DOHH2 (cell line): ENCODE measurements at regions not wholly inside any gene's neighbourhood (a gene's known extent, or its start where the extent isn't known, plus 50 kb on each side); places are given as distances from the start of the nearest gene placed in this dataset.

Experiments used
- H3F3A ChIP-seq: fragments of 200-600 bp; sonication (generic), shearing (Covaris generic); 2 replicates; pipeline ENCODE4 v1.6.0; 2016; ENCODE audit warnings: antibody characterized with exemption, mild to moderate bottlenecking; ENCODE audit not compliant: control insufficient read depth, insufficient read depth
- H3K27ac ChIP-seq: fragments of 200-600 bp; sonication (generic); 2 replicates; pipeline ENCODE4 v1.5.1; 2014; ENCODE audit warnings: low read depth, mild to moderate bottlenecking, low read length, moderate library complexity
- H3K27me3 ChIP-seq: fragments of 200-600 bp; sonication (generic); 2 replicates; pipeline ENCODE4 v1.6.1; 2014; ENCODE audit warnings: mild to moderate bottlenecking, low read length, mixed read lengths; ENCODE audit not compliant: control insufficient read depth
- H3K36me3 ChIP-seq: fragments of 200-600 bp; sonication (generic); 2 replicates; pipeline ENCODE4 v1.6.1; 2014; ENCODE audit warnings: mild to moderate bottlenecking, low read length, moderate library complexity, mixed read lengths; ENCODE audit not compliant: control insufficient read depth
- H3K4me1 ChIP-seq: fragments of 200-600 bp; sonication (generic); 2 replicates; pipeline ENCODE4 v1.6.1; 2014; ENCODE audit warnings: mild to moderate bottlenecking, low read length, mixed read lengths; ENCODE audit not compliant: control insufficient read depth
- H3K4me2 ChIP-seq: fragments of 200-600 bp; sonication (generic); 2 replicates; pipeline ENCODE4 v1.6.0; 2014; ENCODE audit warnings: mild to moderate bottlenecking, low read length, moderate library complexity
- H3K4me3 ChIP-seq: fragments of 200-600 bp; sonication (generic); 2 replicates; pipeline ENCODE4 v1.5.1; 2014; ENCODE audit warnings: mild to moderate bottlenecking, low read length, mixed read lengths
- H3K79me2 ChIP-seq: fragments of 200-600 bp; sonication (generic); 2 replicates; pipeline ENCODE4 v1.6.1; 2014; ENCODE audit warnings: mild to moderate bottlenecking, low read length, mixed read lengths; ENCODE audit not compliant: control insufficient read depth
- H3K9me2 ChIP-seq: fragments of 200-600 bp; sonication (generic); replicated peaks from 2 replicates; pipeline ENCODE4 v1.6.1; 2014; ENCODE audit warnings: mild to moderate bottlenecking, low read length, mixed read lengths; ENCODE audit not compliant: control insufficient read depth
- H3K9me3 ChIP-seq: fragments of 200-600 bp; sonication (generic); 2 replicates; pipeline ENCODE4 v1.6.1; 2014; ENCODE audit warnings: antibody characterized with exemption, low read length, mixed read lengths; ENCODE audit not compliant: control insufficient read depth, insufficient read depth
- H4K20me1 ChIP-seq: fragments of 200-600 bp; sonication (generic); 2 replicates; pipeline ENCODE4 v1.6.0; 2014; ENCODE audit warnings: low read depth, mild to moderate bottlenecking, antibody characterized with exemption, low read length, moderate library complexity; ENCODE audit not compliant: control insufficient read depth, insufficient read depth
- EZH2phosphoT487 ChIP-seq: fragments of 200-600 bp; sonication (generic); IDR thresholded peaks from 2 replicates; pipeline ENCODE4 v1.6.1; 2017; ENCODE audit warnings: borderline replicate concordance, mild to moderate bottlenecking, antibody characterized with exemption, low read length, moderate library complexity, mixed read lengths
- TF ChIP-seq, protein P1 (sequence below): fragments of 200-600 bp; sonication (generic); IDR thresholded peaks from one replicate; pipeline ENCODE4 v1.5.1; 2014; ENCODE audit warnings: antibody characterized with exemption, mild to moderate bottlenecking, low read depth, low read length; ENCODE audit not compliant: poor library complexity, severe bottlenecking

DNA sequence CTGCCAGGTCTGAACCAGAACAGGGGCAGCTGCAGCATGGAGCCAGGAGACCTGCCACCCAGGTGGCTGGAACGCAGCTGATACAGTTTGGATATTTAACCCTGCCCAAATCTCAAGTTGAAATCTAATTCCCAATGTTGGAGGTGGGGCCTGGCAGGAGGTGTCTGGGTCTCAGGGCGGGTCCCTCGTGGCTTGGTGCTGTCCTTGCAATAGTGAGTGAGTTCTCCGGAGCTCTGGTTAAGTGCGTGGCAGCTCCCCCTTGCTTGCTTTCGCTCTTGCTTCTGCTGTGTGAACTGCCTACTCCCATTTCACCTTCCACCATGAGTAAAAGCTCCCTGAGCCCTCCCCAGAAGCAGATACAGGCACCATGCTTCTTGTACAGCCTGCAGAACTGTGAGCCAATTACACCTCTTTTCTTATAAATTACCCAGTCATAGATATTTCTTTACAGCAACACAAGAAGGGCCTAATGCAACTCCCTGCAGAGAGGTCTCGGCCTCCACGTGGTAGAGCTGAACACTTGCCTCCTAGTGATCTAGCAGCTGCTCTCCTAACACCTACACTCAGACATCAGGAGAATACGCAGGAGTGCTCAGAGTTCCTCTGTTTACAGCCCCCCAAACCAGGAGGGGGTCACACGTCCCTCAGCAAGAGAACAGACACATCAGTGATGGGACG, 203.7 kb downstream of the CTTN start:
- Histone ChIP-seq H3F3A (no peaks in the 10 kb centered on the region), H3K4me2 (no peak overlapping the region), H3K79me2 (no peaks in the 10 kb centered on the region), H3K4me3 (no peak overlapping the region), H3K4me1 (no peaks in the 10 kb centered on the region; the same call in 1 of the 2 replicates), H3K27me3 (peaks cover 5% of the 10 kb centered on the region; the same call in 1 of the 2 replicates), H3K36me3 (no peaks in the 10 kb centered on the region), H3K9me2 (no peaks in the 10 kb centered on the region), H3K9me3 (no peaks in the 10 kb centered on the region), H4K20me1 (no peaks in the 10 kb centered on the region), H3K27ac (no peak overlapping the region)
- TF ChIP-seq, protein P1, sequence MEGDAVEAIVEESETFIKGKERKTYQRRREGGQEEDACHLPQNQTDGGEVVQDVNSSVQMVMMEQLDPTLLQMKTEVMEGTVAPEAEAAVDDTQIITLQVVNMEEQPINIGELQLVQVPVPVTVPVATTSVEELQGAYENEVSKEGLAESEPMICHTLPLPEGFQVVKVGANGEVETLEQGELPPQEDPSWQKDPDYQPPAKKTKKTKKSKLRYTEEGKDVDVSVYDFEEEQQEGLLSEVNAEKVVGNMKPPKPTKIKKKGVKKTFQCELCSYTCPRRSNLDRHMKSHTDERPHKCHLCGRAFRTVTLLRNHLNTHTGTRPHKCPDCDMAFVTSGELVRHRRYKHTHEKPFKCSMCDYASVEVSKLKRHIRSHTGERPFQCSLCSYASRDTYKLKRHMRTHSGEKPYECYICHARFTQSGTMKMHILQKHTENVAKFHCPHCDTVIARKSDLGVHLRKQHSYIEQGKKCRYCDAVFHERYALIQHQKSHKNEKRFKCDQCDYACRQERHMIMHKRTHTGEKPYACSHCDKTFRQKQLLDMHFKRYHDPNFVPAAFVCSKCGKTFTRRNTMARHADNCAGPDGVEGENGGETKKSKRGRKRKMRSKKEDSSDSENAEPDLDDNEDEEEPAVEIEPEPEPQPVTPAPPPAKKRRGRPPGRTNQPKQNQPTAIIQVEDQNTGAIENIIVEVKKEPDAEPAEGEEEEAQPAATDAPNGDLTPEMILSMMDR: no peak
- TF ChIP-seq EZH2phosphoT487: no peak

DNA sequence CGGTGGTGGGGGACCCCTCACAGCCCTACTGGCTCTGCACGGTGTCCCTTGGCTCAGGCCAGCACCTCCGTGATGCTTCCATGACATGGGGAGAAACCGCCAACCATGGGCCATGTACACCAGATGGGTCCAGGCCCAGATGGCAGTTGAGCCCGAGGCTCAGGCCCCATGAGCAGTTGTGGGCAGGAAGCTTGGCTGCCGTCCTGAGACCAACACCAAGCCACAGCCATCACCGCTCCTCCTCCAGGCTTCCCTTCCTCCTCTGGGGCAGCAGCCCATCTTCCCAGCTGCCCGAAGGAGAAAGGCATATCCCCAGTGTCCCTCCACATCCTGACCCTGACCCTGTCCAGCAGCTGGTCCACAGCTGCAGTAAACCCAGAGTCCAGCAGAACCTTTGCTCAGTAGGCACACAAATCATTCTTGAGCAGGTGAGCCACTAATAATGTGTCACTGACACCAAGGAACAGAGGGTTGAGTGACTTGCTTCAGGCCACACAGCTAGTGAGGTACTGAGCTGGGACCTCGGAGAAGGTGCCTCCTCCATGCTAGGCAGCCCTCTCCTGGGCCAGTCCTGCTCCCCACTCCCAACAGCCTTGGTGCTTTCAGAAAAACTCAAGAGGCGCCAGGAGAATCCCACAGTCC, 204.9 kb downstream of the CTTN start:
- Histone ChIP-seq H3K4me1 (no peaks in the 10 kb centered on the region; the same call in 1 of the 2 replicates), H3K9me2 (no peaks in the 10 kb centered on the region), H3K4me2 (no peak overlapping the region), H3K4me3 (no peak overlapping the region), H3K79me2 (no peaks in the 10 kb centered on the region), H4K20me1 (no peaks in the 10 kb centered on the region), H3K27me3 (peaks cover 5% of the 10 kb centered on the region; the same call in 1 of the 2 replicates), H3K9me3 (no peaks in the 10 kb centered on the region), H3K27ac (no peak overlapping the region), H3K36me3 (no peaks in the 10 kb centered on the region), H3F3A (no peaks in the 10 kb centered on the region)
- TF ChIP-seq EZH2phosphoT487: no peak
- TF ChIP-seq, protein P1: no peak

DNA sequence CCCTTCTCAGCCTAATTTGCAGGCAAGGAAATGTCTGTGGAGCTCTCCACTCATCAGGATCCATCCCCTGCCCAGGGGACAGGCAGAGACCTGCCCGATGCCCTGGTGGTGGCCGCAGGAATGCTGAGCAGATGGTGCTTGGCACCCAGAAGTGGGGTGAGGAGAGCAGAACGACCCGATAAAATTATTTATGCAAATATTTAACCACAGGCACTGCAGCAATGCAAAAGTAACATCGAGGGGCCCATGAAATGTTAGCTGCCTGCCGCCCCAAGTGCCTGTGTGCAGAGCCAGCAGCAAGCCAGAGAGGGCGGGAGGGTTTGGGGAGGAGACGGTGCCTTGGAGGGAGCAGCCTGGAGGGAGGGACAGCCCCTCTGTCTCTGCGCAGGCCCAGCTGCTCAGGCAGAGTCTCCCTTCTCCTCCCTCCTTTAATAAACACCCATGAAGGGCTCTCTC, 205.5 kb downstream of the CTTN start:
- no peaks in the 10 kb centered on the region for H4K20me1 ChIP-seq
- H3K4me1 ChIP-seq: no peaks in the 10 kb centered on the region; the same call in 1 of the 2 replicates

More for the DNA sequence above, 205.5 kb downstream of the CTTN start:
- no peaks in the 10 kb centered on the region for H3K9me3 ChIP-seq
- H3K4me2 ChIP-seq: no peak overlapping the region
- no peaks in the 10 kb centered on the region for H3K36me3 ChIP-seq
- no peaks in the 10 kb centered on the region for H3F3A ChIP-seq
- H3K4me3 ChIP-seq: no peak overlapping the region
- TF ChIP-seq, protein P1: no peak
- no peak for TF ChIP-seq EZH2phosphoT487
- H3K27ac ChIP-seq: no peak overlapping the region
- H3K27me3 ChIP-seq: peaks cover 5% of the 10 kb centered on the region; the same call in 1 of the 2 replicates
- H3K79me2 ChIP-seq: no peaks in the 10 kb centered on the region
- H3K9me2 ChIP-seq: no peaks in the 10 kb centered on the region
